Parathyroid adenoma (tissue), 2 donors: ENCODE measurements at regions not wholly inside any gene's neighbourhood (a gene's known extent, or its start where the extent isn't known, plus 50 kb on each side); places are given as distances from the start of the nearest gene placed in this dataset.

Experiments used
- H2AFZ ChIP-seq: fragments of 300-600 bp; sonication (generic); one replicate; pipeline ENCODE4 v1.7.0; 2017; ENCODE audit warnings: antibody characterized with exemption, mild to moderate bottlenecking
- H3K27ac ChIP-seq: fragments of 300-600 bp; sonication (generic); one replicate; pipeline ENCODE4 v1.7.0; 2017
- H3K27me3 ChIP-seq: fragments of 300-600 bp; sonication (generic); one replicate; pipeline ENCODE4 v1.7.0; 2017; ENCODE audit warnings: low read length; ENCODE audit not compliant: control insufficient read depth, insufficient read depth
- H3K36me3 ChIP-seq: fragments of 300-600 bp; sonication (generic); one replicate; pipeline ENCODE4 v1.7.0; 2017; ENCODE audit warnings: low read length; ENCODE audit not compliant: control insufficient read depth, insufficient read depth
- H3K4me1 ChIP-seq: fragments of 300-600 bp; sonication (generic); one replicate; pipeline ENCODE4 v1.7.0; 2017; ENCODE audit warnings: control low read depth
- H3K4me2 ChIP-seq: fragments of 300-600 bp; sonication (generic); one replicate; pipeline ENCODE4 v1.7.0; 2017; ENCODE audit warnings: low read length
- H3K4me3 ChIP-seq: fragments of 300-600 bp; sonication (generic); one replicate; pipeline ENCODE4 v1.7.0; 2017; ENCODE audit warnings: low read depth, low read length
- H3K79me2 ChIP-seq: fragments of 300-600 bp; sonication (generic); one replicate; pipeline ENCODE4 v1.7.0; 2017; ENCODE audit warnings: control low read depth
- H3K9ac ChIP-seq: fragments of 300-600 bp; sonication (generic); one replicate; pipeline ENCODE4 v1.7.0; 2017; ENCODE audit warnings: mild to moderate bottlenecking
- H3K9me3 ChIP-seq: fragments of 300-600 bp; sonication (generic); one replicate; pipeline ENCODE4 v1.7.0; 2017; ENCODE audit warnings: low read length; ENCODE audit not compliant: control insufficient read depth
- CTCF ChIP-seq: fragments of 300-600 bp; sonication (generic); IDR thresholded peaks from one replicate; pipeline ENCODE4 v1.7.0; 2017; ENCODE audit warnings: antibody characterized with exemption, mild to moderate bottlenecking
- donor health status: primary hyperparathyroidism.

GRCh38 chr1:55522982-55523381 lies 307.8 kb upstream of the USP24 start:
- Histone ChIP-seq H3K36me3 (no peaks in the 10 kb centered on the region), H3K27me3 (no peaks in the 10 kb centered on the region), H3K79me2 (no peaks in the 10 kb centered on the region), H3K4me1 (no peaks in the 10 kb centered on the region), H3K4me2 (no peak overlapping the region), H3K27ac (no peak overlapping the region), H3K9me3 (no peaks in the 10 kb centered on the region), H3K4me3 (no peak overlapping the region), H2AFZ (no peak overlapping the region), H3K9ac (no peak overlapping the region)
- no peak for TF ChIP-seq CTCF

- Histone ChIP-seq H3K36me3 (no peaks in the 10 kb centered on the region), H3K4me3 (no peak overlapping the region), H3K9me3 (no peaks in the 10 kb centered on the region), H3K27me3 (no peaks in the 10 kb centered on the region), H3K27ac (no peak overlapping the region), H3K4me1 (no peaks in the 10 kb centered on the region), H3K4me2 (no peak overlapping the region), H3K9ac (no peak overlapping the region), H2AFZ (no peak overlapping the region), H3K79me2 (no peaks in the 10 kb centered on the region)
- no peak for TF ChIP-seq CTCF
Observed at GRCh38 chr1:55522353-55522903, 307.3 kb upstream of the USP24 start.

GRCh38 chr1:55520861-55521260 lies 305.7 kb upstream of the USP24 start:
- no peaks in the 10 kb centered on the region for H3K4me1 ChIP-seq
- H3K9me3 ChIP-seq: no peaks in the 10 kb centered on the region
- no peak overlapping the region for H3K27ac ChIP-seq
- no peak overlapping the region for H2AFZ ChIP-seq
- H3K9ac ChIP-seq: no peak overlapping the region
- no peak overlapping the region for H3K4me3 ChIP-seq
- H3K79me2 ChIP-seq: no peaks in the 10 kb centered on the region
- TF ChIP-seq CTCF: no peak
- no peaks in the 10 kb centered on the region for H3K27me3 ChIP-seq
- H3K36me3 ChIP-seq: no peaks in the 10 kb centered on the region
- H3K4me2 ChIP-seq: no peak overlapping the region

GRCh38 chr1:55519937-55520683 lies 304.9 kb upstream of the USP24 start:
- no peaks in the 10 kb centered on the region for H3K4me1 ChIP-seq
- no peaks in the 10 kb centered on the region for H3K9me3 ChIP-seq
- no peaks in the 10 kb centered on the region for H3K79me2 ChIP-seq
- H3K27me3 ChIP-seq: no peaks in the 10 kb centered on the region
- no peak overlapping the region for H2AFZ ChIP-seq
- no peak overlapping the region for H3K4me3 ChIP-seq
- H3K9ac ChIP-seq: no peak overlapping the region
- no peak for TF ChIP-seq CTCF
- H3K4me2 ChIP-seq: no peak overlapping the region
- no peaks in the 10 kb centered on the region for H3K36me3 ChIP-seq
- H3K27ac ChIP-seq: no peak overlapping the region

GRCh38 chr1:55519276-55519675 lies 304.1 kb upstream of the USP24 start:
- no peaks in the 10 kb centered on the region for H3K79me2 ChIP-seq
- H3K9me3 ChIP-seq: no peaks in the 10 kb centered on the region
- no peak overlapping the region for H3K27ac ChIP-seq
- H3K4me1 ChIP-seq: no peaks in the 10 kb centered on the region
- no peak overlapping the region for H3K4me3 ChIP-seq
- H3K9ac ChIP-seq: no peak overlapping the region
- TF ChIP-seq CTCF: no peak
- H3K4me2 ChIP-seq: no peak overlapping the region
- no peak overlapping the region for H2AFZ ChIP-seq
- H3K27me3 ChIP-seq: no peaks in the 10 kb centered on the region
- H3K36me3 ChIP-seq: no peaks in the 10 kb centered on the region
